ENCODE measurements at regions not wholly inside any gene's neighbourhood (a gene's known extent, or its start where the extent isn't known, plus 50 kb on each side); places are given as distances from the start of the nearest gene placed in this dataset.

DNA sequence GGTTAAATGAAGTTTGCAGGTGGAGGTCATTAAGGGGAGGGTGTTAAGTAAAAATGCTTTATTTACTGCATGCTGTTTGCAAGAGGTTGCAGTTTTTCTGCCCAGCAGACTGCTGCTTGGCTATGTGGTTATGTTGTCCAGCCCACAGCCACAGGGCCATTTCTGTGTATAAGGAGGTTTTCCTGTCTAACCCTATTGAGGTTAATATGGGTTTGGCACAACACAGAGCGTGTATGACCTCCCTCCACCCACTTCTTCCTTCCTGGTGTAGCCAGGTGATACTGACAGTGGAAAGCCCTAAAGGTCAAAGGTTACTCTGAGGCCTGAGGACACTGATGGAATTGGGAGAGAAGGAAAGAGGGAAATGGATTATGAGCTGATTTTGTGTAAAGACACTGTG, 253.7 kb upstream of the PWP1 start:
- H3K4me3 ChIP-seq (ENCODE audit: low read depth, low read length): no peak overlapping the region
- no peak for DNase-seq (ENCODE audit: low read depth, low spot score)
- TF ChIP-seq, protein P1, sequence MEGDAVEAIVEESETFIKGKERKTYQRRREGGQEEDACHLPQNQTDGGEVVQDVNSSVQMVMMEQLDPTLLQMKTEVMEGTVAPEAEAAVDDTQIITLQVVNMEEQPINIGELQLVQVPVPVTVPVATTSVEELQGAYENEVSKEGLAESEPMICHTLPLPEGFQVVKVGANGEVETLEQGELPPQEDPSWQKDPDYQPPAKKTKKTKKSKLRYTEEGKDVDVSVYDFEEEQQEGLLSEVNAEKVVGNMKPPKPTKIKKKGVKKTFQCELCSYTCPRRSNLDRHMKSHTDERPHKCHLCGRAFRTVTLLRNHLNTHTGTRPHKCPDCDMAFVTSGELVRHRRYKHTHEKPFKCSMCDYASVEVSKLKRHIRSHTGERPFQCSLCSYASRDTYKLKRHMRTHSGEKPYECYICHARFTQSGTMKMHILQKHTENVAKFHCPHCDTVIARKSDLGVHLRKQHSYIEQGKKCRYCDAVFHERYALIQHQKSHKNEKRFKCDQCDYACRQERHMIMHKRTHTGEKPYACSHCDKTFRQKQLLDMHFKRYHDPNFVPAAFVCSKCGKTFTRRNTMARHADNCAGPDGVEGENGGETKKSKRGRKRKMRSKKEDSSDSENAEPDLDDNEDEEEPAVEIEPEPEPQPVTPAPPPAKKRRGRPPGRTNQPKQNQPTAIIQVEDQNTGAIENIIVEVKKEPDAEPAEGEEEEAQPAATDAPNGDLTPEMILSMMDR (IDR thresholded peaks at IDR 0.05; ENCODE audit: low read depth, low read length): no peak
- in situ Hi-C loops (cut with HindIII; ENCODE audit: low sequenced_read_pairs): no loop called here

DNA sequence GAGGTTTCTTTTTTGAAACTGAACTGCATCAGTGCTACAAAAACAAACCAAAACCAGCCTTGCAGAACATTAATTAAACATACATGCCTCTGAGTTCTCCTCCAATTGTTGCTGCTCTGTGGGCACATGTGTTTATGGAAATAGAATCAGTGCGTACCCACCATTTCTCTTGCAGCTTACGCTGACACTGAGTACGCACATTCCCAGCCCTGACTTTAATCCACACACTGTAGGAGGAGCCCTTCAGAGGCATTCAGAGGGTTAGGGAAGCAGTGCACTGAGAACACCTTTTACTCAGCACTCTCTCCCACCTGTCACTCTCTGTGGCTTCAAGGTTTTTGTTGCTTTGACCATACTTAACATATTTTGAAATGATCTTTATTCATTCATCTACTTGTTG, 250.5 kb upstream of the PWP1 start:
- H3K4me3 ChIP-seq (ENCODE audit: low read depth, low read length): no peak overlapping the region
- in situ Hi-C loops (cut with HindIII; ENCODE audit: low sequenced_read_pairs): no loop called here
- DNase-seq (ENCODE audit: low read depth, low spot score): no peak
- TF ChIP-seq, protein P1 (IDR thresholded peaks at IDR 0.05; ENCODE audit: low read depth, low read length): no peak

DNA sequence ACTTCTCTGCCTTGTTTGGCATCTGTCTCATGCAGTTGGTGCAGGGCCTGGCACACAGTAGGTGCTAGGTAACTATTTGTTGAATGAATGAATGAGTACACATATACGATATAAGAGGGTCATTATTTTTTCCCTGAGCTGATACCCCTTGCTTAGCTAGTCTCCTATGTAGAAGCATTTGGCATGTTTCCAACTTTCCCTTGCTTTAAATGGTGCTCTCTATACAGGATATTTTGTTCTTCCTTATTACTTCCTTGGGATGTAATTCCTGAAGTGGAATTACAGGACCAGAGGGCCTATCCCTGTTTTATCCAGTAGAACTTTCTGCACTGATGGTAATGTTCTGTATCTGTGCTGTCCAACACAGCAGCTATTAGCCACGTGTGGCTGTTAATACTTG, 250.1 kb upstream of the PWP1 start:
- in situ Hi-C loops (cut with HindIII; ENCODE audit: low sequenced_read_pairs): no loop called here

DNA sequence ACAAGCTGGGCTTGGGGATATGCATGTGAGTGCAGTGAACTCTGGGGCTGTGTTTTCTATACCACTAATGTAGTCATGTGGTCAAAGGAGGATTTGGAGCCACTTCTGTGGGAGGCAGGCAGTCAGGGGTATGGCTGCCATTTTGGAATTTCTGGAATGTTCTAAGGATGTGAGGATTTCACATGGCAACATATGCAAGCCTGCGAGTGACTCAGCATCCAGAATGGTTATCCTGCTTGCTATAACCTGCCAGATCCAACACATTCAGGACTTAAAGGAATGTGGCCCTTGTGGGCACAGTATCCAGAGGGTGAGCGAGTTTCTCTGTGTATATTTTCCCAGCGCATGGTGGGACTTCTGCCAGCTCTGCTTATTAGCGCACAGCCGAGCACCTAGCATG, 249.2 kb upstream of the PWP1 start:
- peak; percentile 57 for DNase-seq (ENCODE audit: low read depth, low spot score)
- H3K4me3 ChIP-seq (ENCODE audit: low read depth, low read length): no peak overlapping the region
- in situ Hi-C loops (cut with HindIII; ENCODE audit: low sequenced_read_pairs): no loop called here
- TF ChIP-seq, protein P1 (IDR thresholded peaks at IDR 0.05; ENCODE audit: low read depth, low read length): no peak

More for the DNA sequence above, 250.1 kb upstream of the PWP1 start:
- DNase-seq (ENCODE audit: low read depth, low spot score): no peak
- TF ChIP-seq, protein P1 (IDR thresholded peaks at IDR 0.05; ENCODE audit: low read depth, low read length): no peak
- no peak overlapping the region for H3K4me3 ChIP-seq (ENCODE audit: low read depth, low read length)

DNA sequence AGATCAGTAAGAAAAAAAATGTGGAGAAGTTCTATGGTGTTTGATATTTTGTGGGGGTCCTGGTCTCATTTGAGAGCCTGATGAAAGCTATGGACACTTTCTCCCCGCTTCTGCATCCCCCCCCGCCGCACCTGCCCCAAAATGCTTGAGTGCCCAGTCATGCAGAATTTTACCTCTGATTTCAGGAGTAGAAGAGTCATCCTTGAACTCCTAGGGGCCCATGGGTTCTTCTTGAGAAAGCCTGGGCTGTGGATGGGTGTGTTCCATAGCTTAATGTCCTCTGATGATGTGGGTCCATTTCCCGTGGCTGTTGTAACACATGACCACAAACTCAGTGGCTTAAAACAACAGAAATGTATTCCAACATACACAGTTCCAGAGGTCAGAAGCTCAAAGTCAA, 248.8 kb upstream of the PWP1 start:
- no peak overlapping the region for H3K4me3 ChIP-seq (ENCODE audit: low read depth, low read length)
- in situ Hi-C loops (cut with HindIII; ENCODE audit: low sequenced_read_pairs): no loop called here
- no peak for DNase-seq (ENCODE audit: low read depth, low spot score)
- TF ChIP-seq, protein P1 (IDR thresholded peaks at IDR 0.05; ENCODE audit: low read depth, low read length): no peak

DNA sequence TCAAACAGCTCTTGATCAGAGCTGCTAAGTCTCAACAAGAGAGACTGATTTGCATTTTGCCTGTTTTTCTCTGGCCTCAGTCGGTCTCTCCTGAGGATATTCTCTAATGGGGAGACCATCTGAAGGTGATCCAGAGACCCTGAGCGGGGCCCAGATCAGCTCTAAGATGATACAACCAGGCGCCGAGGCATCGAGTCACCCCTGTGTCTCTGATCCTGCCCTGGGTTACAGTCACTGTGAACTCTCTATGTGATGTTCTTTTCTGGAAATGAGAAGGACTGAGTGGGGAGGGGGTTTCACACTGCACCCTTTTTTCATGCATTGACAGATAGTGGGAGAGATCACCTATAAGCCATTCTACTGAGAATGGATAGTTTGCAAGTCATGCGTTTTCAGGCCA, 247.6 kb upstream of the PWP1 start:
- no peak overlapping the region for H3K4me3 ChIP-seq (ENCODE audit: low read depth, low read length)
- DNase-seq (ENCODE audit: low read depth, low spot score): no peak
- TF ChIP-seq, protein P1 (IDR thresholded peaks at IDR 0.05; ENCODE audit: low read depth, low read length): no peak
- in situ Hi-C loops (cut with HindIII; ENCODE audit: low sequenced_read_pairs): no loop called here

All from astrocyte of the spinal cord (primary cell).